ENCODE measurements at regions not wholly inside any gene's neighbourhood (a gene's known extent, or its start where the extent isn't known, plus 50 kb on each side); places are given as distances from the start of the nearest gene placed in this dataset.

- TF ChIP-seq CTCF (IDR thresholded peaks at IDR 0.05) = no peak
- peaks cover 37% of the 10 kb centered on the region for H3K9me3 Mint-ChIP-seq (ENCODE audit: unreplicated experiment)
- H3K36me3 Mint-ChIP-seq (ENCODE audit: unreplicated experiment) = no peaks in the 10 kb centered on the region
- no peaks in the 10 kb centered on the region for H3K4me1 Mint-ChIP-seq (ENCODE audit: unreplicated experiment)
- no peak overlapping the region for H3K4me3 Mint-ChIP-seq (ENCODE audit: unreplicated experiment)
- DNase-seq (ENCODE audit: extremely low spot score, unreplicated experiment) = no peak
- no peak overlapping the region for H3K27ac Mint-ChIP-seq (ENCODE audit: unreplicated experiment)
- no peaks in the 10 kb centered on the region for H3K27me3 Mint-ChIP-seq (ENCODE audit: unreplicated experiment)
These were observed 255.3 kb upstream of the SMARCA2 start for GRCh38 chr9:1759771-1760300.

- TF ChIP-seq CTCF (IDR thresholded peaks at IDR 0.05) = no peak
- H3K4me1 Mint-ChIP-seq (ENCODE audit: unreplicated experiment) = no peaks in the 10 kb centered on the region
- no peak for DNase-seq (ENCODE audit: extremely low spot score, unreplicated experiment)
- no peak overlapping the region for H3K4me3 Mint-ChIP-seq (ENCODE audit: unreplicated experiment)
- H3K9me3 Mint-ChIP-seq (ENCODE audit: unreplicated experiment) = peaks cover 27% of the 10 kb centered on the region
- no peaks in the 10 kb centered on the region for H3K36me3 Mint-ChIP-seq (ENCODE audit: unreplicated experiment)
- H3K27ac Mint-ChIP-seq (ENCODE audit: unreplicated experiment) = no peak overlapping the region
- no peaks in the 10 kb centered on the region for H3K27me3 Mint-ChIP-seq (ENCODE audit: unreplicated experiment)
These were observed 253.3 kb upstream of the SMARCA2 start for GRCh38 chr9:1761807-1762206.

GRCh38 chr9:1766042-1766441 is 249.1 kb upstream of the SMARCA2 start:
- Mint-ChIP-seq H3K36me3 (ENCODE audit: unreplicated experiment) (no peaks in the 10 kb centered on the region), H3K27ac (ENCODE audit: unreplicated experiment) (no peak overlapping the region), H3K4me1 (ENCODE audit: unreplicated experiment) (no peaks in the 10 kb centered on the region), H3K9me3 (ENCODE audit: unreplicated experiment) (peaks cover 10% of the 10 kb centered on the region), H3K27me3 (ENCODE audit: unreplicated experiment) (no peaks in the 10 kb centered on the region), H3K4me3 (ENCODE audit: unreplicated experiment) (no peak overlapping the region)
- no peak for TF ChIP-seq CTCF (IDR thresholded peaks at IDR 0.05)
- no peak for DNase-seq (ENCODE audit: extremely low spot score, unreplicated experiment)

GRCh38 chr9:1768561-1768960 is 246.6 kb upstream of the SMARCA2 start:
- DNase-seq (ENCODE audit: extremely low spot score, unreplicated experiment) = no peak
- no peaks in the 10 kb centered on the region for H3K27me3 Mint-ChIP-seq (ENCODE audit: unreplicated experiment)
- H3K36me3 Mint-ChIP-seq (ENCODE audit: unreplicated experiment) = no peaks in the 10 kb centered on the region
- no peak overlapping the region for H3K27ac Mint-ChIP-seq (ENCODE audit: unreplicated experiment)
- H3K4me1 Mint-ChIP-seq (ENCODE audit: unreplicated experiment) = no peaks in the 10 kb centered on the region
- H3K4me3 Mint-ChIP-seq (ENCODE audit: unreplicated experiment) = no peak overlapping the region
- no peak for TF ChIP-seq CTCF (IDR thresholded peaks at IDR 0.05)
- peaks cover 8% of the 10 kb centered on the region for H3K9me3 Mint-ChIP-seq (ENCODE audit: unreplicated experiment)

- DNase-seq (ENCODE audit: extremely low spot score, unreplicated experiment) = no peak
- Mint-ChIP-seq H3K27ac (ENCODE audit: unreplicated experiment) (no peak overlapping the region), H3K36me3 (ENCODE audit: unreplicated experiment) (no peaks in the 10 kb centered on the region)
These were observed 243.9 kb upstream of the SMARCA2 start for GRCh38 chr9:1771094-1771789.

More at GRCh38 chr9:1771094-1771789, 243.9 kb upstream of the SMARCA2 start:
- Mint-ChIP-seq H3K27me3 (ENCODE audit: unreplicated experiment) (no peaks in the 10 kb centered on the region), H3K9me3 (ENCODE audit: unreplicated experiment) (peaks cover 4% of the 10 kb centered on the region), H3K4me1 (ENCODE audit: unreplicated experiment) (no peaks in the 10 kb centered on the region), H3K4me3 (ENCODE audit: unreplicated experiment) (no peak overlapping the region)
- TF ChIP-seq CTCF (IDR thresholded peaks at IDR 0.05) = no peak

All from osteocyte (in vitro differentiated cells).